ENCODE measurements at regions not wholly inside any gene's neighbourhood (a gene's known extent, or its start where the extent isn't known, plus 50 kb on each side); places are given as distances from the start of the nearest gene placed in this dataset.

DNA sequence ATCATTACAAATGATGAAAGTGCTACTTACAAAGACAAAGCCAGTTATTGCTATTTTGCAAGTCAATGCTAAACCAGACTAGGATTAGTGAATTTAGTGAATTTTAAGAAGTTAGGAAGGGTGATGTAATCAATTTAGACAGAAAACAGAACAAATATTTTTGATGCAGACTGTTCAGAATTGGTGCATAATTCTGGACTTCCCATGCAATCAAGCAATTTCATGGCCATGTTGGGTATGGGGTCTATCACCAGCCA, 85.4 kb downstream of the CH25H start:
- DNase-seq: no peak
- peaks cover 8% of the 10 kb centered on the region; the same call in 1 of the 2 replicates for H3K27me3 Mint-ChIP-seq (ENCODE audit: insufficient read depth)
- no peaks in the 10 kb centered on the region for H3K36me3 Mint-ChIP-seq (ENCODE audit: low read depth)
- no peak overlapping the region for H3K4me3 Mint-ChIP-seq
- H3K27ac Mint-ChIP-seq: no peak overlapping the region
- no peaks in the 10 kb centered on the region for H3K9me3 Mint-ChIP-seq
- H3K4me1 Mint-ChIP-seq (ENCODE audit: low read depth): peaks cover 57% of the 10 kb centered on the region
- TF ChIP-seq, protein P1, sequence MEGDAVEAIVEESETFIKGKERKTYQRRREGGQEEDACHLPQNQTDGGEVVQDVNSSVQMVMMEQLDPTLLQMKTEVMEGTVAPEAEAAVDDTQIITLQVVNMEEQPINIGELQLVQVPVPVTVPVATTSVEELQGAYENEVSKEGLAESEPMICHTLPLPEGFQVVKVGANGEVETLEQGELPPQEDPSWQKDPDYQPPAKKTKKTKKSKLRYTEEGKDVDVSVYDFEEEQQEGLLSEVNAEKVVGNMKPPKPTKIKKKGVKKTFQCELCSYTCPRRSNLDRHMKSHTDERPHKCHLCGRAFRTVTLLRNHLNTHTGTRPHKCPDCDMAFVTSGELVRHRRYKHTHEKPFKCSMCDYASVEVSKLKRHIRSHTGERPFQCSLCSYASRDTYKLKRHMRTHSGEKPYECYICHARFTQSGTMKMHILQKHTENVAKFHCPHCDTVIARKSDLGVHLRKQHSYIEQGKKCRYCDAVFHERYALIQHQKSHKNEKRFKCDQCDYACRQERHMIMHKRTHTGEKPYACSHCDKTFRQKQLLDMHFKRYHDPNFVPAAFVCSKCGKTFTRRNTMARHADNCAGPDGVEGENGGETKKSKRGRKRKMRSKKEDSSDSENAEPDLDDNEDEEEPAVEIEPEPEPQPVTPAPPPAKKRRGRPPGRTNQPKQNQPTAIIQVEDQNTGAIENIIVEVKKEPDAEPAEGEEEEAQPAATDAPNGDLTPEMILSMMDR (IDR thresholded peaks at IDR 0.05): no peak

DNA sequence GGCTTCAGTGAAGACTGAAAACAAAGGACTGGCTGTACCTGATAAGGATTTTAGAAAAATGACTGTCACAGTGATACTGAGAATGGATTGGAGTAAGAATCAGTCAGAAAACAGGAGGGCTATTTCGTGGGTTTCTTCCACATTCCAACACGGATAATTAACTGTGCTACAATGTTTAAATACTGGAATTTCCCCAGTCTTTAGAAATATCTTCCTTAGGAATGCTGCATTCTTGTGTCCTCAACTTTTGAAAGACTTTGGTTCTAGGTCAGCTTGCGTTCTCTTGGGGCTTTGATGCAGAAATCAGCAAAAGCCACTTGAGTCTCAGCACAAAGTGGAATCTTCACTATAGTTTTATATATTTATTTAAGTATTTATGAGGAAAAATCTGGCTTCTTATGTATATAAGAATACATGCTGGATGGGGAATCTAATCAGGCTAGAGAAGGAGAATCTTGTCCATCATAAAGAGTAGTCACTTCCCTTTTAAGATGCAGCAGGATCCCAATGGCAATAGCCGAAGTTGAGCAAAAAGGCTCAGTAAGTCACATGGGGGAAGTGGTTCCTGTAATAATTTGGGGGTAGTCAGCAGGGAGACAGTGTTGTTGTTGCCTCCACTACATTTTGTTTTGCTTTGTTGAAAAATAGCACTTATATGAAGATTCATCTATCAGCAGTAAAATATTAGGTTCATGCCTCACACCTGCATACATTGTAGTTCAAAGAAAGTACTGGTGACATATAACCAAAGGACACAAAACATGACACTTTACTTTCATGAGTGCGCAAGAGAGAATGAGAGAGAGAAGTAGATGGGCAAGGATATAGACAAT, 86.0 kb downstream of the CH25H start:
- peaks cover 8% of the 10 kb centered on the region; the same call in 1 of the 2 replicates for H3K27me3 Mint-ChIP-seq (ENCODE audit: insufficient read depth)
- peaks cover 63% of the 10 kb centered on the region for H3K4me1 Mint-ChIP-seq (ENCODE audit: low read depth)
- TF ChIP-seq, protein P1 (IDR thresholded peaks at IDR 0.05): no peak
- no peak overlapping the region for H3K27ac Mint-ChIP-seq
- H3K4me3 Mint-ChIP-seq: no peak overlapping the region
- H3K9me3 Mint-ChIP-seq: no peaks in the 10 kb centered on the region
- H3K36me3 Mint-ChIP-seq (ENCODE audit: low read depth): no peaks in the 10 kb centered on the region
- no peak for DNase-seq

DNA sequence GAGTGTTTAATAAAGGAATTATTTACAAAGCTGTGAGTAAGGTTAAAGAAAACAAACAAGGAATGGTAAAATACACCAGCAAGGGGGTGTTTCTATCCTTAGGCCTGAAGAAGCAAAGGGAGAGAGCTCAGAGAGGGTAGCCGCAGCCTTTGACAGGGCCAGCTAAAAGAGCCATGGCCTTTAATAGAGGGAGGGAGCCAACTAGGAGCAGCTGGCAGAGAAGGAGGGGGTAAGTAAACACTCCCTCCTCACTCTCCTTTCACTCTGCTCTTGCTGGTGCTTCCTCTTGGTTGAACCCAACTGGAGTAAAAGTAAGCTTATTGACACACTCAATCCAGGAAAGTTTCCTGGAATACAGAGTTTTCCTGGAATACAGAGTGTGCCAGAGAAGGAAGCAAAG, 87.5 kb downstream of the CH25H start:
- Mint-ChIP-seq H3K4me3 (no peak overlapping the region), H3K27ac (no peak overlapping the region), H3K27me3 (ENCODE audit: insufficient read depth) (peaks cover 8% of the 10 kb centered on the region; the same call in 1 of the 2 replicates), H3K36me3 (ENCODE audit: low read depth) (no peaks in the 10 kb centered on the region), H3K4me1 (ENCODE audit: low read depth) (peaks cover 78% of the 10 kb centered on the region), H3K9me3 (no peaks in the 10 kb centered on the region)
- TF ChIP-seq, protein P1 (IDR thresholded peaks at IDR 0.05): no peak
- no peak for DNase-seq

DNA sequence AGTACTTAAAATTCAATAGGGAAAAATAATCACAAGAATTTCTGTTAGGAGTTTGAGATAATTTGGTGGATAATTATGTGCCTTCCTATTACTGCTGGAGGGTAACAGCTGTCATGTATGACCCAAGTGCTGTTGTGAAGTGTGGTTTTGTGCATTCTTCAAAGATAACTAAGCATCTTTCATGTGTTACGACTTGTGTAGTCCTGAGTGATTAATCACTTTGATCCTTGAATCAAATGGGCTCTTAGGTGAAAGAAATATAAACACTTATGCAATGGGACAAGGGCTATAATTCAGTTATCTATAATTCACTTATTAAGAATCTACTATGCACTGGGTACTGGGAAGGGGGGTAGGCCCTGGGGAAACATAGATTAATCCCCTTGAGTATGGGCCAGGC, 89.0 kb downstream of the CH25H start:
- no peak overlapping the region for H3K27ac Mint-ChIP-seq
- no peaks in the 10 kb centered on the region for H3K9me3 Mint-ChIP-seq
- peak; percentile 65 for DNase-seq
- no peak overlapping the region for H3K4me3 Mint-ChIP-seq
- H3K36me3 Mint-ChIP-seq (ENCODE audit: low read depth): 0 out of 2 replicates have a peak, but pooled peaks cover 5% of the 10 kb centered on the region
- H3K27me3 Mint-ChIP-seq (ENCODE audit: insufficient read depth): peaks cover 1% of the 10 kb centered on the region; the same call in 1 of the 2 replicates
- TF ChIP-seq, protein P1 (IDR thresholded peaks at IDR 0.05): no peak
- peaks cover 80% of the 10 kb centered on the region for H3K4me1 Mint-ChIP-seq (ENCODE audit: low read depth)

DNA sequence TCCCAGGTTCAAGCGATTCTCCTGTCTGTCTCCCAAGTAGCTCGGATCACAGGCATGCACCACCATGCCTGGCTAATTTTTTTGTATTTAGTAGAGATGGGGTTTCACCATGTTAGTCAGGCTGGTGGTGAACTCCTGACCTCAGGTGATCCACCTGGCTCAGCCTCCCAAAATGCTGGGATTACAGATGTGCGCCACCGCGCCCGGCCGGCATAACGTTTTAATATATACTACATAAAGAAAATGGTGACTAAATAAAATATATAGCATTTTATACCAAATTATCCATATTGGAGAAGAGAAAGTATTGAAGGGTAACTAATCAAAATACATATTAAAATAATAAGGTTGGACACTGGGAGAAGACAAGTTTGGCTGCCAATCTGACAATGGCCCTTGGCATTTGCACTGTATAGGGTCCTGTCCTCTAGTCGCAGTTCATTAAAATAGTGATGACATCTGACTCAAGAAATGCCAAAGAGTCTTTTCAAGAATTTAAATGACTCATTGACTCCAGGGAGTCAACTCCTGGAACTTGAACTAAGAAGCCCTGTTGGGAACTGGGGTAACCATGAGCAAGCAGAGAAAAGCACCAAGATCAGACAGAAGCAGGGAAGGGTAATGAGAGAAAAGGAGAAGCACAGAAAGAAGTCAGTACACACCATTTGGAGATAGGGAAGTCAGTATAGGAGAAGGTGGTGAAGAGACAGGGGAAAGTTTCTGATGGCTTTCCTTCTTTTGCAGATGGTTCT, 91.1 kb downstream of the CH25H start:
- Mint-ChIP-seq H3K27ac (peak overlapping the region; percentile 72), H3K36me3 (ENCODE audit: low read depth) (0 out of 2 replicates have a peak, but pooled peaks cover 5% of the 10 kb centered on the region), H3K4me3 (peak overlapping the region; percentile 28), H3K4me1 (ENCODE audit: low read depth) (peaks cover 63% of the 10 kb centered on the region), H3K9me3 (no peaks in the 10 kb centered on the region), H3K27me3 (ENCODE audit: insufficient read depth) (peaks cover 1% of the 10 kb centered on the region; the same call in 1 of the 2 replicates)
- DNase-seq: peak; percentile 75
- TF ChIP-seq, protein P1 (IDR thresholded peaks at IDR 0.05): no peak

Data from HFFc6 (cell line).